ENCODE measurements at regions not wholly inside any gene's neighbourhood (a gene's known extent, or its start where the extent isn't known, plus 50 kb on each side); places are given as distances from the start of the nearest gene placed in this dataset.

DNA sequence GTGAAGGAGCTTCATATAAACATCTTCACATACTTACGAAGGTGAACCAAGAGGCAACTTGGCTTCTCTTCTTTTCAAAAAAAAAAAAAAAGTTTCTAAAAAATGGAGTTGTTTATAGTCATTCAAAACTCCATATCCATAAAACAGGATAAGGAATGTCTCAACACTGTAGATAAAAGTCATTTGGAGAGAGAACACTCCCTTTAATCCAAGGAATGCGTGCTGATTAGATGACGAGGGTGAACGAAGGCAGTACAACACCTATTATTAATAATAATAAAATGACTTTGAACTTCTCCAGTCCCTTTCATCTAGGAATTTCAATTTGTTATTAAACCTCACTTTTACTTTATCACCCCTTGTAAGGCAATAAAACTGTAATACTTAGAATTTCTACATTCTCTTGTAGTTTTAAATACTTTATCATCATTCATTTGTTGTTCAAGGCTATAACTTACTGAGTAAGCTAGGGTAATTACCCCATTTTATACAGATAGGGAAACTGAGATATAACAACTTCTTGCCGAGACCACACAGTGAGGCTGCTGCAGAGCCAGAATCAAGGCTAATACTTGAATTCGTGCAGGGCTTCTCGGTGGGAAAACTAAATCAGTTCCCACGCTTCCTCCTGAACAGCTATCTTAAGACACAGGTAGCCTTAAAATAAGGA is 377.1 kb downstream of the EFNA5 start:
- DNase-seq (ENCODE audit: low spot score): no peak

GRCh38 chr5:107291866-107292265 is 378.9 kb downstream of the EFNA5 start:
- DNase-seq (ENCODE audit: low spot score): no peak

- DNase-seq (ENCODE audit: low spot score): no peak
Observed at GRCh38 chr5:107290780-107291398, 379.8 kb downstream of the EFNA5 start.

- no peak for DNase-seq (ENCODE audit: low spot score)
Observed at GRCh38 chr5:107289030-107289714, 381.6 kb downstream of the EFNA5 start.

GRCh38 chr5:107286447-107287098 is 384.2 kb downstream of the EFNA5 start:
- DNase-seq (ENCODE audit: low spot score): no peak

DNA sequence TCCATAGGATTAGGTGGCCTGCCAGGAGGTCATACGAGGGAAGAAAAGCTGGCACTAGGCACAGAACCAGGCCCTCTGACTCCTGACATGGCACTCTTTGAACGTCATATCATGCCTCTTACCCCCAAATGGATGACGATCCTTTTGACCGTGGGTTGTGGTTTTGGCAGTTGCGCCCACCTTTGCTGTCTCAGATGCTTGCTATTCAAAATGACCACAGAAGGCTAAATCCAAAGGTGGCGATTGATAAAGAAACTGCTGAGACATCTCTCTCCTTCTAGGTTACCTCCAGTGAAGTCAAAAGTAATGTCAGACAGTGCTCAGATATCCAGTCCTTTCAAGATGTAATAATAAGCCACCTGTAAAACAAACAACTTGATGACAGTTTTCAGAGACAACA is 385.0 kb downstream of the EFNA5 start:
- DNase-seq (ENCODE audit: low spot score): no peak

DNA sequence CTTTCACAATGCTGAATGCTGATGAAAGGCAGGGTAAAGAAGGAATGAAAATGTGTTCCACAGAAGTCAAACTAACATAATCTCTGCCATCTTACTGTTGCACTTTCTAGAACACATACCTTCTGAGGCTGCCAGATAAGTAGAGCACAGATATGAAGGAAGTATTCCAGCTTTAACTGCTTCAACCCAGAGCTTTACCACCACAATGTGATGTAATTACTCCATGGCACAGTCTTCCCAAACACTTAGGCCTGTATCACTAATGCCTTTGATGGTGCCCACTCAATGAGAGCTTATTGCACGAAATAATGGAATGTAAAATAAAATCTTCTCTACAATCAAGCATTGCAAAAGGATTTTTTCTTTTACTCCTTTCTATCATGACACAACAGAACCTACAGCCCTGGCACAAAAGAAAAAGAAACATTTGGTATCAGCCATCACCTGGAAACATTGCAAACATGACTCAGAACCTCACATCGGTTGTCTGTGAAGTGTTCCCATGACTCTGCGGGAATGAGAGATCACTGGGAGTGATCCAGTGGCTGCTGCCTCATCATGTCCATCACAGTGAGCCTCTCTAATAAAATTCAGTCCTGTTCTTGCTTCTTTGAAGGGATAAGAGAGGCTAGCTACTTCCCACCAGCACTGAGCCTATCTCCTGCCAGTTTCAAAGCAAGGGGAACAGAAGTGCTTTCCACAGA is 385.8 kb downstream of the EFNA5 start:
- DNase-seq (ENCODE audit: low spot score): no peak

GRCh38 chr5:107282061-107282460 is 388.7 kb downstream of the EFNA5 start:
- DNase-seq (ENCODE audit: low spot score): no peak

GRCh38 chr5:107278774-107279173 is 392.0 kb downstream of the EFNA5 start:
- DNase-seq (ENCODE audit: low spot score): no peak

GRCh38 chr5:107277485-107278125 is 393.1 kb downstream of the EFNA5 start:
- DNase-seq (ENCODE audit: low spot score): no peak

GRCh38 chr5:107275333-107275732 is 395.4 kb downstream of the EFNA5 start:
- peak; percentile 28 for DNase-seq (ENCODE audit: low spot score)

GRCh38 chr5:107274571-107274970 is 396.2 kb downstream of the EFNA5 start:
- no peak for DNase-seq (ENCODE audit: low spot score)

DNA sequence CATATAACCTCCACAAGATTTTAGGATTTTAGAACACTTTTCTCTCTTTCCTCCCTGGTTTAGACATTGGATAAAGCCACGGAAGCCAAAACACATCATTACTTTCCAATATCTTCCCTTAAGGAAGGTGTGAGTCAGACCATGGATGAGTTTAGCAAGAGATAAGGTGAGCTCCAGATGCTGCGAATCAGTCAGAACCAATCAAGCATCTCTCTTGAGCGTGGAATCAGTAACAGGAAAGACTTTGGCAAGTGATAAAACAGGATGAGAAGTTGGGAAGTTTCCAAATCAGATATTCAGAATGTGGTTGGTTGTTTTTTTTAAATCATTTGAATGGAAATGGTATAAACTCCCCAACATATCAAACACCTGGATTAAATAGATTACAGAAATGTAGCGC is 397.8 kb downstream of the EFNA5 start:
- no peak for DNase-seq (ENCODE audit: low spot score)

DNA sequence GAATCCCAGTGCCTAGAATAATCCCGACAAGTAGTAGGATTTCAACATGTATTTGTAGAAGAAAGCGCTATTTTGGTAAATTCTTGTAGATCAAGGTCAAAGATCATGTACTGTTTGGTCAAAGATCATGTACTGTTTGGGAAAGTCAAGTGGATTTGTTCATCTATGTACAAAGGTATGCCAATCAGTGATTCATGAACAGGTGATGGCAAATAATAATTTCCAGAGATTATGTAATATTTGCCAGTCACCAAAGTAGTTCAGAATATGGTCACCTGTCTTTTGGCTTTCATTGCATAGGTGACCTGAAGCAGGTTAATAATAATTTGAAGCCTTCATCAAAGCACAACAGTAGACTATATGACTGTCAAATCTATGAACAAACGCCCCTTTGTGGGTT is 398.2 kb downstream of the EFNA5 start:
- DNase-seq (ENCODE audit: low spot score): no peak

DNA sequence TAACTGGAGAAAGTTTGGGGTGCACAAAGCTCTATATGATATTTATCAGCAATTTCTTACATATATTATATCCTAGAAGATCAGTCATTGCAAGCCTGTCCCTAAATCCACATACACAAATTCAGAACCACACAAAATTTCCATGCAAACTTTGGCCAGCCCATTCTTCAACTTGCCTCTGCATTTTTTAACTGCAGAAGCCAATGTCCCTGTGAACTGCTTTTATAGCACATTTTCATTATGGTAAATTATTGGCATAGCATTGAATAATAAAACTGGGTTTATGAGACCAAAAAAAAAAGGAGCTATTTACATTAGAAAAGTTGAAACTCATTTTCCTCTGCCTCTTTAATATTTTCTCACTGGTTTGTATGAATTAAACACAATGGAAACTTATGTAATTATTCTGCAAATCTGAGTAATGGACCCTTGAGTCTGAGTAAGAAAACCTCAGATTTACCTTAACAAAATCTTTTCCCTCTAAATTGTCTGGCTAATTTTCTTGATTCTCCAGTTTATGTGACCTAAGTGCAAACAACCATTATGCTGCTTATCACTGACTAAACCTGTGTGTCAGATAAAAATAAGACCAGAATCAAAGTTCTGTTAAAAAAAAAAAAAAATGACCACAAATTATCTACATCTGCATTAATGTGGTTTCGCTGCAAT is 398.9 kb downstream of the EFNA5 start:
- DNase-seq (ENCODE audit: low spot score): no peak

DNA sequence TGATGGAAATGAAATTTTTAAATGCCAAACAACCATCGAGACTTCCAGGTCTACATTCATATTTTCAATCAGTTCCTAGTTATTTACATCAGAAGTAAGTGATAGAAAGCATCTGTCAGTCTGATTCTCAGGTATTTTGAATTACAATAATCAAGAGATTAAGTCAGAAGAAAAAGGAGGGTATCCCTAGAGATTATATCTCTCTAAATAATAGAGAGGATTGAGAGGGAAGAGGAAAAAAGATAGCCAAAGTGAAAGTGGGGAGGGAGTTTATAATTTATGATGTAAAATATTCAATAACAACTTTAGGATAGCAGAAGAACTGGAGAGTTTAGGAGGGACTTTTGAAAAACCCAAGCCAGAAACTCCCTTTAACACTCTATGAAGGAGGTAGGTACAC is 400.2 kb downstream of the EFNA5 start:
- DNase-seq (ENCODE audit: low spot score): no peak

- DNase-seq (ENCODE audit: low spot score): no peak
Observed at GRCh38 chr5:107269678-107270077, 401.1 kb downstream of the EFNA5 start.

GRCh38 chr5:107269256-107269655 is 401.5 kb downstream of the EFNA5 start:
- DNase-seq (ENCODE audit: low spot score): no peak

- DNase-seq (ENCODE audit: low spot score): no peak
Observed at GRCh38 chr5:107268241-107268640, 402.5 kb downstream of the EFNA5 start.

- no peak for DNase-seq (ENCODE audit: low spot score)
Observed at GRCh38 chr5:107266100-107266499, 404.6 kb downstream of the EFNA5 start.

GRCh38 chr5:107265193-107265592 is 405.5 kb downstream of the EFNA5 start:
- no peak for DNase-seq (ENCODE audit: low spot score)

All from mucosa of gallbladder (tissue), 1 donor.